GM19035 (cell line): ENCODE measurements at regions not wholly inside any gene's neighbourhood (a gene's known extent, or its start where the extent isn't known, plus 50 kb on each side); places are given as distances from the start of the nearest gene placed in this dataset.
"Not testable (repeated sequence)": the region's sequence is repeated elsewhere in the genome, so short reads cannot be mapped to it uniquely, and the experiment has no call there.

Experiments
- ATAC-seq: cut with Tn5 transposase; IDR thresholded peaks from one replicate; pipeline ENCODE4 v1.9.1; 2021; ENCODE audit not compliant: unreplicated experiment

DNA sequence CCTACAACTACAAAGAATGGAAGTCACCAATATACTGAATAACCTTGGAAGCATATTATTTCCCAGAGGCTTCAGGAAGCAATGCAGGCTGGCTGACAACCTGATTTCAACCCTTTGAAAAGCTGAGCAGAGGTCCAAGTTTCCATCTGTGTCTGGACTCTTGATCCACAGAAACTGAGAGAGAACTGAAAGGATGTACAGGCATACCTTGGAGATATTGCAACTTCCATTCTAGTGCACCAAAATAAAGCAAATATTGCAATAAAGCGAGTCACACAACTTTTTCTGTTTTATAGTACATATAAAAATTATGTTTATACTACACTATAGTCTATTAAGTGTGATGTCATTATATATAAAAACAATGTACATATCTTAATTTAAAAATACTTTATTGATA lies 85.3 kb downstream of the TYW3 start:
- ATAC-seq: no peak

DNA sequence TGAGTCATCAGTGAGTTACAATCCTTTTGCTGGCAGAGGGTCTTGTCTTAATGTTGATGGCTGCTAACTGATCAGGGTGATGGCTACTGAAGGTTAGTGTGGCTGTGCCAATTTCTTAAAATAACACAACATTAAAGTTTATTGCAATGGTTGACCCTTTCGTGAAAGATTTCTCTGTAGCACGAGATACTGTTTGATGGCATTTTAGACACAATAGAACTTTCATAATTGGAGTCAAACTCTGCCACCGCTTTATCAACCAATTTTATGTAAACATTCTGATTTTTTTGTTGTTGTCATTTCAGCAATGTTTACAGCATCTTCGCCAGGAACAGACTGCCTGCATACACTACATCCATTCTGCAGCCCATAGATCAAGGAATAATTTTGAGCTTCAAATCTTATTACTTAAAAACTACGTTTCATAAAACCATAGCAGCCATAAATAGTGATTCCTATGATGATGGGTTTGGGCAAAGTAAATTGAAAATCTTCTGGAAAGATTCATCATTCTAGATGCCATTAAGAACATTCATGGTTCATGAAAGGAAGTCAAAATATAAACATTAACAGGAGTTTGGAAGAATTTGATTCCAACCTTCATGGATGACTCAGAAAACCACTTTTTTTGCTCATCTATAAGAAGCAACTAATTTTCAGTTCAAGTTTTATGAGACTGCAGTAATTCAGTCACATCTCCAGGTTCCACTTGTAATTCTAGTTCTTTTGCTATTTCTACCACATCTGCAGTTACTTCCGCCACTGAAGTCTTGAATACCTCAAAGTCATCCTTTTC lies 85.9 kb downstream of the TYW3 start:
- ATAC-seq: no peak

DNA sequence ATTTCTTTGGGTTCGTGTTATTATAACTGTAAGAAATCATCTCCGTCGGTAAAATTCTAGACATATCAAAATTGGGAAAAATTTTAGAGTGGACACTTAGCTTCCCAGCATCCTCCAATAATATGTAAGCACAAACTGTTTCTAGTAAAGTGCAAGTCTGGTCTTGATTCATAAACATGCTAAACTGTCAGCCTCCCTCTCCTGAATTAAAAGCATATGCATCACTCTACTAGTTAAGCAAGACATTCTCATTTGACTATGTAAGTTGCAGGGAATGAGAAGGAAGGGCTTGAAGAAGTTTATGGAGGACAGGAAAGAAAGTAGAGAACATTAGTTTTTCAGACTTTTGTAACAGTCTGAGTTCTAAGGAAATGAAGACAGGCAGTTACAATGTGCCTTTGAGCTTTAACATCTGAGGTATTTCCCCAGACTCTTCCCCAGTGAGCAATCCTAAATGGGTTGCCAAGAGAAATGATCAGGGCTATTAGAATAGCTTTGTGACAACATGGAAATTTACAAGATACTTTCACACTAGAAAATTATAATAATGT lies 90.0 kb downstream of the TYW3 start:
- no peak for ATAC-seq

DNA sequence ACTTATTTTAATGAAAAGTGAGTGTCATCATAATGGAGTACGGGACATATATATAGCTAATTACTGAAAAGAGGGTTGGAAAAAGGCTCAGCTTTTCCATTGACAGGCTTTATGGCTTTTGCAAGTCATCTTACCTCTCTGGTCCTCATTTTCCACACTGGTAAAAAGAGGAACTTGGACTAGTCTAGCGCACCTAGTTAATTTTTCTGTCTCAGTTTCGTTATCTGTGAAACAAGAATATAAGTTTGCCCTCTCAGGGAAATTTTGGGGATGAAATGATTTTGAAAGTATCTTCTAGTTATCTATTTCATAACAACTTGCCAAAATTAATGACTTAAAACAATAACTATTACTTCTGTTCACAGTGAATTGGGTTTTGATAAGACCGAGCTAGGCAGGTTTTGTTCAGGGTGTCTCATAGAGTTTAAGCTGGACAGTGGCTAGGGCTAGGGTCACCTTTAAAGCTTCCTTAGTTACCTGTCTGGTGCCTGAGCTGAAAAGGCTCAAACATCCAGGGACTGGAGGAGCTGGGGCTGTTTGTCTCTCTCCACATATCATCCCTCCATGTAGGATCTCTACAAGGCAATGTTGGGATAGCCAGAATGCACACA lies 91.7 kb downstream of the TYW3 start:
- ATAC-seq: peak; percentile 95

DNA sequence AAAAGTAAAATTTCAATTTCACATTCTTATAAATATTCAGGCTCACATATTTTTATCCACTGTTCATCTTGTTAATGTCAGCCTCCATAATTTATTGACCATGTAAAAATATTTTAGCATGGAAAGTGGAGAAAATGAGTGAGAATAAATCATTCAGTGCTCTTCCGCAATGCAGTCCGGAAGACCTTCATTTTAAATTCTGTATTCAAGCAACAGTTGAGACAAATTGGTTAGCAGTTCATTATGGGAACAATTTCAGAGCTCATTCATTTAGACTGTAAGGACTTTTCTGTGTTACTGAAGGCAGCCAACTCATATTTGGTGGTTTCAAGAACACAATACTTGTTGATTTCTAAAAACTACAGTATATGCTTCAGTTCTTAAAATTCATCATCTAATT lies 97.8 kb downstream of the TYW3 start:
- ATAC-seq: no peak

DNA sequence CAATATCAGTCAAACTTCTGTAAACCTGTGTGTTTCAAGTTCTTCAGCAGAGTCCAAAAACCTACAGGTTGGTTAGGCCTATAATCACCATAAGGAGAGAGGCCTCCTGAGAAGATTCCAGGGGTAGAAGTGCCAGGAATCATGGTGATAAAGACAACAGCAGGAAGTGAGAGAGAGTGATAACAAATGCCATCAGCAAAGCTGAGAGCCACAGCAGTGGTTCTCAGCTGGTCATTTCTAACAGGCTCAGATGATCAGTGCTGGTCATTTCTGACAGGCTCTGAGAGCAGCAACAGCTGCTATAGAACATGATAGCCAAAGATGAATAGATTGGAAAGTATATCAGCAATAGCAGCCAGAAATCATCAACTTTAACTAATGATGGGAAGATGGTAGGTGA lies 101.3 kb downstream of the TYW3 start:
- ATAC-seq: no peak

DNA sequence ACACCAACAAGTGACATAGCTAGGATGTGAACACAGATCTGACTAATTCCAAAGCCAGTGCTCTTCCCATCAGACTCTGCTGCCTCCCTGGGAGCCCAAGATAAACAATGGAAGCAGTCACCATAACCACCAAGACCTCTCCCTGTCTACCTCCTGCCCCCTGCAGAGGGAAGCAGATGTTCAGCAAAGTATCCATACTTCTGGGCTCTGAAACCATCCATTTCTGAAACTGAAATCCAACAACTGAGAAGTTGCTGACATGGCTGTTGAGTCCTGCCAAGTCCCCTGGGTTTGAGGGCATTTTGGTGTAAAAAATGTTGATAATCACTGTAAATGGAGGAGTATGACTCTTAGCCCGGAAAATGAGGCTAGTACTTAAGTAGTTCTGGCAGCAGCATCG lies 102.1 kb downstream of the TYW3 start:
- ATAC-seq: no peak

DNA sequence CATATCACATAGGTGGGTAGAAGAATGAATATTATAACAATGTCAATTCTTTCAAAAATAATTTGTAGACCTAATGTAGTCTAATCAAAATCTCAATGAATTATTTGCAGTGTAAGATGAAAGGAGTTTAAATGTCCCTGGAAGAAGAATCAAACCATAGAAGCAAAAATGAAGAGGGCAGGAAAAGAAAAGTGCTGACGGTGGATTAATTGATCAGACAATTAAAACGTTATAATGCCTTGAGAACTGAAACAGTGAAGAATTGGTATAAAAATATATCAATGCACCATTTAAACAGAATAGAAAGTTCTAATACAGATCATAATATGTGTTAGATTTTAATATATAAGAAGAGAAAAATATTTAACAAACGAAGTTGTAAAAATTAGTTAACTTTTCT lies 109.8 kb downstream of the TYW3 start:
- ATAC-seq: no peak

DNA sequence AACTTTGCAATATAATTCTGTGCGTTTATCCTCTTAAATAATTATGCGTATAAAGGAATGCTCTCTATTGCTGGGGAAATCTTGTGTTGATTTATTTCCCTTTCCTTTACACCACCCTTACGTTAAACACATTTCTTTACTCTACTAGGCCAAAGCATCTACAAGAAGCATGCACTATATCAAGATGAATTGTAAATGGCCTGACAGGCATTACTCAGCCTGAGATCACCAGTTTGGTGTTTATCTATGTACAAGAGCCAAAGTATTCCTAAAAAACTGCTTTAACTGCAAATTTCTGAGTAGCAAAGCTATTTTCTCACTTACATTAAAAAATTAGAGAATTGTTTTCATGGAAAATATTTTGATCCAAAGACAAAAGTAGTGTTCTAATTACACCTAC lies 114.8 kb downstream of the TYW3 start:
- no peak for ATAC-seq

DNA sequence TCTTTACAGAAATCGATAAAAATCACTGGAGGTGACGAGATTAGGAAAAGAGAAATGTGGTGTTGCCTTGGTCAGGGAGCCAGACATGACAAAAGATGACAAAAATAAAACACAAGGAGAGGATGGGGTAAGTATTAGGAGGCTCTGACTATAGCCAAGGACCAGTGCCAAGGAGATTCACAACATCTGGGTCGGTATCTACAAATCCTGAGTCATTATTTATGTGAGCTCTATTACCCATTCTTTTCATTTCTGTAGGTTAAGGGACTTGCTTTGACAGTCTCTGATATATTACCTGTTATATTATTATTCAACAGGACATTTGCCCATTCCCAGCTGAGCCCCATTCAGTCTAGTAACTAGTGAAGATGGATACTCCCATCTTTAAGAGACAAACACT lies 120.8 kb downstream of the TYW3 start:
- ATAC-seq: no peak

DNA sequence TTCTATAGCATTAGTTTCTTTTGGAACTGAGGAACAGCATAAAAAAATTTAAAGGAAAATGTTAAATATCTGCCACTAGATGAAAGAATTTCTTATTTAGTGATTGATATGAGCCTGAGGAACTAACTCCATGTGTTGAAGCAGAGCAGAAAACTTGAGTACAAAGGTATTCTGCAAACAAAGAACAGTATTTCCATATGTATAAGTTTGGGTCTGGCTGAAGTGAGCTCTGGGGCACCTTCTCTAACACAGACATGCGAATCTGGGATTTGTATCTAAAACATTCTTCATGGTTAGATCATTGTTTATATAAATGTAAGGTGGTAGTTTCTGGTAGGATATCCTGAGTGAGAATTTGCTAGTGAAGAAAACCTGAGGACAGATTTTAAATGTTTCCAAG lies 123.2 kb downstream of the TYW3 start:
- no peak for ATAC-seq

DNA sequence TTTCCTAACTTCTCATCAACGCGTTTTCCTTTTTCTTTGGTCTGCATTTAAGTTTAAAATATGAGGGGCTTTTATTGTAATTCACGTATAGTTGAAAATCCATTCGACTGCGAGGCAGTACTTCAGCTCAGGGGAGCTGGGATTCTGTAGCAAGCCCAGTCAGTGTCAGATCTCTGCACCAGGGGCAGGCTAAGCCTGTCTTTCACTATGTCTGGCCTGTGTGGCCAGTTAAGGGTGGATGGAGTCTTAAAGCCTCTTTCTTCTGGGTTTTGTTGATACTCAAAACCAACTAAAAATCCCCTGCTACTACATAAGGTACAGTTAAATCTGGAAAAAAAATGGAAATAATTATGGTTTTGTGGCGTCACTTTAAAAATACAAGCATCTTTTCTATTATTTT lies 124.7 kb downstream of the TYW3 start:
- ATAC-seq: peak; percentile 42

DNA sequence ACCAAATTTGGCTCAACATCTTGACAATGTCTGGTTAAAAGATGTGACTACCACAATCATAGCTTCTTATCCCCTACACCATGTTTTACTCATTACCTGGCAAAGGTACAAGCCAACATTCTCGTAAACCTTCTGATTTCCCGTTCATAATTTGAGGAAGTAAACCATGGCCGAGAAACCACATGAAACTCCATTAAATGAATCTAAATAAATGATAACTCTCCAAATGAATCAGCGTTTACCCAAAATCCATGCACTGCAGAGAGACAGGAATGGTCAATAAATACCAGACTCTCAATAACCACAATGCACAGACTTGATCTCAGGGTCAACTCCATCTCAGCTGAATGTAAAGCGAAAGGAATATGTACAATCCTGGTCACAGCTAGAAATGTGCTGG lies 125.2 kb downstream of the TYW3 start:
- ATAC-seq: peak; percentile 81

DNA sequence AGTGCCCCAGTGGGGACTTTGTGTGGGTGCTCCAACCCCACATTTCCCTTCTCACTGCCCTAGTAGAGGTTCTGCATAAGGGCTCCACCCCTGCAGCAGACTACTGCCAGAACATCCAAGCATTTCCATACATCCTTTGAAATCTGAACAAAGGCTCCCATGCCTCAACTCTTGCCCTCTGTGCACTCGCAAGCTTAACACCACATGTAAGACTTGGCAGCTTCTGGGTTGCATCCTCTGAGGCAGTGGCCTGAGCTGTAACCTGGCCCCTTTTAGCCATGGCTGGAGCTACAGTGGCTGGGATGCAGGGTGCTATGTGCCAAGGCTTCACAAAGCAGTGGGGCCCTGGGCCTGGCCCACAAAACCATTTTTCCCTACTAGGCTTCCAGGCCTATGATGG lies 128.9 kb downstream of the TYW3 start:
- ATAC-seq: no peak

DNA sequence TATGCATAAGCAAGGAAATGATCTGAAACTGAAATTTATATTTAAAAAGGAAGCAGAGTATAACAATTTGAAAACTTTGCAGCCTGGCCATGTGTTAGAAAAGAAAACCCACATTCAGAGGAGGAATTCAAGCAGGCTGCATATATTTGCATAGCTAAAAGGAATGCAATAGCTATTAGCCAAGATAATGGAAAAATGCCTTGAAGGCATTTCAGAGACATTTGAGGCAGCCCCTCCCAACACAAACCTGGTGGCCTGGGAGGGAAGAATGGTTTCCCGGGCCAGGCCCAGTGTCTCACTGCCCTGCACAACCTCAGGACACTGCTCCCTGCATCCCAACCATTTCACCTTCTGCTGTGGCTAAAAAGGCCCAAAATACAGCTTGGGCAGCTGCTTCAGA lies 136.8 kb downstream of the TYW3 start:
- ATAC-seq: no peak

DNA sequence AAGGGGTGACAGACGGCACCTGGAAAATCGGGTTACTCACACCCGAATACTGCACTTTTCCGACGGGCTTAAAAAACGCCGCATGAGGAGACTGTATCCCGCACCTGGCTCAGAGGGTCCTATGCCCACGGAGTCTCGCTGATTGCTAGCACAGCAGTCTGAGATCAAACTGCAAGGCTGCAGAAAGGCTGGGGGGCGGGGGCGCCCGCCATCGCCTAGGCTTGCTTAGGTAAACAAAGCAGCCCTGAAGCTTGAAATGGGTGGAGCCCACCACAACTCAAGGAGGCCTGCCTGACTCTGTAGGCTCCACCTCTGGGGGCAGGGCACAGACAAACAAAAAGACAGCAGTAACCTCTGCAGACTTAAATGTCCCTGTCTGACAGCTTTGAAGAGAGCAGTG lies 144.4 kb downstream of the TYW3 start:
- not testable (repeated sequence) for ATAC-seq

DNA sequence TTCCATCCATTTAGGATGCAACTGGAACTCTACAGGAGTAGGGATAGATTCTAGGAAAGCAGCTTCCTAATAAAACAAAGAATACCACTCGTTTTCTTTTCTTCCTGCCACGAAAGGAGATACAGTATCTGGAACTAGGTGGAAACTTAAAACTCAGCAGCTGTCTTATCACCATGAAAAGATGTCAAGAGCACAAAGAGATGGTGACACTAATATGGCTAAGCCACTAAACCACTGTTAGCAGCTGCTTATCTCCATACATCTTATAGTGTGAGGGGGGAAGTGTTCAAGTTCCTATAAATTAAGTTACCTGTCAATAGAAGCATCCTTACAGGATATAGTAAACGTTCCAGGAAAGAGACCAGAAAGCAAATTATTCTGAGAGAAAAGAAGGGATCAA lies 162.5 kb downstream of the TYW3 start:
- no peak for ATAC-seq

DNA sequence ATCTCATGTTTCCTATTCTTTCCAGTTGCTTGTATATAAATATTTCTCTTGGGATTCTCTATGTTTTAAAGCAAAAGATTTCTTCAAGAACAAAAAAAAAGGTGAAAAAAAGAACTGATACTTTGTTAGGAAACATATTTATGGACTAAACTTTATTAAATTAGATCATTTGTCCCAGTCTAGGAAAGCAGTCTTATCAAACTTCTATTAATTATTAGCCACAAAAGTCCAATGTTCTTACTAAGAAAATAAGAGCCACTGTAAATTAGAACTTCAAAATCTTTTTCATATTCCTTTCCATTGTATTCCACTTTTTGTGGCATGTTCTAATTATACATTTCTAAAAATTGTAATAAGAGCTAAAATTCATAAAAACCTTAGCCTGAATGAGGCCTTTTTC lies 175.2 kb downstream of the TYW3 start:
- ATAC-seq: no peak

DNA sequence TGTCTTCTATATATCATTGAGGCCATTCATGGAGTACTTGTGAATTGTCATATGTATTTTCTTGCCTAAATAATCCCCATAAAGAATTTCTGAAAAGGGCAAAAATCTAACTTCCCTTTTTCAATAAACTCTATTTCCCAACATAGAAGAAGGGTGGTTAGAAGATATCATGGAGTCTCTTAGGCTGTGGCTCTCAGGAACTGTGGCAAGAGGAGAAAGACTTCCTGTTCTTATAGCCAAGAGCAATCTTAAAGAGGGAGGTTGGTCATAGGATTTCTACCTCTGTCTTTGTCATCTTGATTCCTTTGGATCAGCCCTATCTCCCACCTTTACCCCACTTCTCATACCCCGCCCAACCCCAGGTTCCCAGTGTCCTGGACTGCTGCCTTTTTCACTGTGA lies 175.8 kb downstream of the TYW3 start:
- ATAC-seq: no peak

DNA sequence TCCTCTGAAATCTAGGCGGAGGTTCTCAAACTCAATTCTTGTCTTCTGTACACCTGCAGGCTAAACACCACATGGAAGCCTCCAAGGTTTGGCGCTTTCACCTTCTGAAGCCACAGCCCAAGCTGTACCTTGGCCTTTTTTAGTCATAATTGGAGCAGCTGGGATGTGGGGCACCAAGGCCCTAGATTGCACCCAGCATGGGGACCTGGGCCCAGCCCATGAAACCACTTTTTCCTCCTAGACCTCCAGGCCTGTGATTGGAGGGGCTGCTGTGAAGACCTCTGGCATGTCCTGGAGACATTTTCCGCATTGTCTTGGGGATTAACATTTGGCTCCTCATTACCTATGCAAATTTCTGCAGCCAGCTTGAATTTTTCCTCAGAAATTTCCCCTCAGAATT lies 181.0 kb downstream of the TYW3 start:
- no peak for ATAC-seq

DNA sequence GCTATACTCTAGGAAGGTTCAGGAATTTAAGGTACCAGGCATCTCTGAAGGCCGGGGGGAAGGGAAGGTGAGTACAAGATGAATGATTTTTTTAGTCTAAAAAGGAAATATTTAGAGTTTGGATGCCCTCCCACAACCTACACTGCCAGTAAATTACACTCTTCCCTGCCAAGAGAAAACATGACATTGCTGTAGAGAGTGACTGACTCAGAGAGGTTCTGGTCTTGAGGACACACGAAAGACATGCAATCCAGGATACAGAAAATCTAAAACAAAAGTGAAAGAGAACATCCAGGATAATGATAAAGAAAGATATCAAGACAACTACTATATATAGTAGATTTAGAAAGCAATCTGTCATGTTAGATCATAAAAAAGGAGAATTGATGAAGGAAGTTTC lies 200.5 kb downstream of the TYW3 start:
- no peak for ATAC-seq

DNA sequence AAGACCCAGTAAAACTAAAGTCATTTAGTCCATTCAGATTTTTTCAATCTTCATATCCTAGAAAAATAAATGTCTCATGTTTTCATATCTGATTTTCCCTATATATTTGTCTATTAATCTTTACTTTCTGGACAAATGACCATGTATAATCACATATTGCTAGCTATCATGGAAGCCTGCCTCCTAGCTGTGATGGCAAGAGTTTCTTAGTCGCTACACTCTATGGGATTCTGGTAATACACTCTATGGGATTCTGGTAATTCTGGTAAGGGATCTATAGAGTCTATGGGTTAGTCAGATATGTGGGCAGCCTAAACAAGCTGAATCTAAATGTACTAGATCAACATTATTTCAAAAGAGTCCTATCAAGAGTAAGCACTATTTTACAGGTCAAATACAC lies 198.7 kb upstream of the LHX8 start:
- ATAC-seq: no peak

DNA sequence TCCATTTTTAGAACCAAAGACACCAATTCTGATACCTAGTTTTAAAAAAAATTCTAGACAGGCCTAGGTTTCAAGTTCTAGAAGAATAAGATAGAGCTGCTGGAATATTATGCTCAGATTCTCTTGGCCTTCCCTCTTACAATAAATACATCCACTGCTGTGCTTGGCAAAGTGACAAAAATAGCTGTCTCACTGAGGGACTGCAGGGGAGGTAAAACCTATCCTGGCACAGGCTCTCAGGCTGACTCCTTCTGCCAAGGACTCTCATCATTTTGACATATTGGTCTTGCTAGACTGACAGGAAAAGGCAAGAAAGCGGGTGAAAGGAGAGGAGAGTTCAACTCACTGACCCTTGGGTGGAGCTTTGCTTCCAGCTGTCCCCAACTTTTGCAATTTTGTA lies 197.0 kb upstream of the LHX8 start:
- no peak for ATAC-seq
